Neural progenitor cell (in vitro differentiated cells): ENCODE measurements at regions not wholly inside any gene's neighbourhood (a gene's known extent, or its start where the extent isn't known, plus 50 kb on each side); places are given as distances from the start of the nearest gene placed in this dataset.

Experiments used
- CTCF ChIP-seq: fragments of 200-600 bp; sonication (generic); IDR thresholded peaks from 2 replicates; pipeline ENCODE4 v1.5.1; 2017; ENCODE audit warnings: antibody characterized with exemption, mild to moderate bottlenecking
- EZH2 ChIP-seq: fragments of 200-600 bp; sonication (generic); IDR thresholded peaks from 2 replicates; pipeline ENCODE4 v1.6.1; 2017; ENCODE audit warnings: antibody characterized with exemption, mild to moderate bottlenecking, moderate library complexity

GRCh38 chr10:108055506-108055905 is 891.0 kb upstream of the SORCS1 start:
- TF ChIP-seq CTCF: no peak
- TF ChIP-seq EZH2: no peak
